GM19023 (cell line): ENCODE measurements at regions not wholly inside any gene's neighbourhood (a gene's known extent, or its start where the extent isn't known, plus 50 kb on each side); places are given as distances from the start of the nearest gene placed in this dataset.
"Not testable (repeated sequence)": the region's sequence is repeated elsewhere in the genome, so short reads cannot be mapped to it uniquely, and the experiment has no call there.

Source experiments
- ATAC-seq: cut with Tn5 transposase; IDR thresholded peaks from one replicate; pipeline ENCODE4 v1.9.1; 2021; ENCODE audit warnings: mild to moderate bottlenecking, moderate library complexity; ENCODE audit not compliant: unreplicated experiment

DNA sequence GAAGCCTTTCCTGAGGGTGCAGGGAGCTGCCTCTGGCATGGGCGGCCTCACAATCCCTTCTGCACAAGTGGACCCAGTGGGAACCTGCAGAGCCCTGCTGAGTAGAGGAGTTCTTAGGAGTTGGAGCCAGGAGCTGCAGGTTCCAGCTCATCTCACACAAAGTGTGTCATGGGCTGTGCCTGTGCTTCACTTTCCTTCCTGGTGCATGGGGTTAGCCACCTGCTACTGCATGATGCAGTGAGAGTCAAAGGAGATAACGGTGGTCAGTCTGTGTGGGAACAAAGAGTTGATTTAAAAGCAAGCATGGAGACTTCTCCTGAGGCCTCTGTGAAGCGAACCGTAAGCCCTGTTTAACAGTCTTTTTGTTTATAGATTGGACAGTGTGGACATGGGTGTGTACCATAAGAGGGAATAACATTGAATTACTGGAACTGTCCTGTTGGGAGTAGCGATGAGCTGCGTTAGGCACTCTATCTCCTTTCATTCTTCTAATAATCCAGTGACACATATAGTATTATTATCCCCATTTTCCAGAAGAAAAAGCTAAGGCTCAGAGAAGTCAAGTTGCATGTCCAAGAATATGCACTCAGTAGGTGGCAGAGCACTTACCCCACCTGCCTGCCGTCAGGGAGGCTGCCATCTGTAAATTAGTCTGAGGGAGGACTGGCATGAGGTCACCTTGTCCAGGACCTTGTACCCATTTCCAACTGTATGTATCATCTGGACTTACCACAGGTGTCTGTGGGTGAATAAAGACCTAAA lies 68.7 kb upstream of the PRR23C start:
- no peak for ATAC-seq

DNA sequence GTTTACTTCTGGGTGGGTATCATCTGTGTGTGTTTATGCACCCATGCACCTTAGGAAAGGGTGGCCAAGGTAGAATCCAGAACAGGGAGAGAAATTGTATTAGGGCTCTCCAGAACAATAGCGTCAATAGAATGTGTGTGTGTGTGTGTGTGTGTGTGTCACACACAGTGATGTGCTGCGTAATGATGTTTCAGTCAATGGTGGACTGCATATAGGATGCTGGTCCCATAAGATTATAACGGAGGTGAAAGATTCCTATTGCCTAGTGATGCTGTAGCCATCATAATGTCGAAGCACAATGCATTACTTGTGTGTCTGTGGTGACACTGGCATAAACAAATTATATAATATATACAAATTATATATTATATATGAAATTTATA lies 69.3 kb upstream of the PRR23C start:
- ATAC-seq = no peak

DNA sequence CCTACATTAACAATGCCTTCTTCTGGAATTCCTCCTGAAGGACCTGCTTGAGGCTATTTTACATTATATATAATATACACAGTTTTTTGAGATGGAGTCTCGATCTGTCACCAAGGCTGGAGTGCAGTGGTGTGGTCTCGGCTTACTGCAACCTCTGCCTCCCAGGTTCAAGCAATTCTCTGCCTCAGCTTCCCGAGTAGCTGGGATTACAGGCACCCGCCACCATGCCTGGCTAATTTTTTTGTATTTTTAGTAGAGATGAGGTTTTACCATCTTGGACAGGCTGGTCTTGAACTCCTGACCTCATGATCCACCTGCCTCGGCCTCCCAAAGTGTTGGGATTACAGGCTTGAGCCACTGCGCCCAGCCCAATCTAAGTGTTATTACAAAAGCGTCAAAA lies 71.9 kb upstream of the PRR23C start:
- not testable (repeated sequence) for ATAC-seq

DNA sequence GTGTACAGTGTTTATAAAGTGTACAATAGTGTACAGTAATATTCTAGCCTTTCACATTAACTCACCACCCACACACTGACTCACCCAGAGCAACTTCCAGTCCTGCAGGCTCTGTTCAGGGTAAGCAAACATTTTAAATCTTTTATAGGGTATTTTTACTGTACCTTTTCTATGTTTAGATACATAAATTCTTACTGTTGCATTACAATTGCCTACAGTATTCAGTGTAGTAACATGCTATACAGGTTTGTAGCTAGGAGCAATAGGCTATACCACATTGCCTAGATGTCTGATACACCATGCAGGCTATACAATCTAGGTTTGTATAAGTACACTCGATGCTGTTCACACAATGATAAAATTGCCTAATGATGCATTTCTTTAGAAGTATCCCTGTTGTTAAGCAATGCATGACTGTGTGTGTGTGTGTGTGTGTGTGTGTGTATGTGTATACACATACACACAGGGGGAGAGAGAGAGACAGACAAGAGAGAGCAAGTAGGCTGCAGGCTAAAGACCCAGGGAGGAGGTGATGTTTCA lies 72.5 kb upstream of the PRR23C start:
- no peak for ATAC-seq

DNA sequence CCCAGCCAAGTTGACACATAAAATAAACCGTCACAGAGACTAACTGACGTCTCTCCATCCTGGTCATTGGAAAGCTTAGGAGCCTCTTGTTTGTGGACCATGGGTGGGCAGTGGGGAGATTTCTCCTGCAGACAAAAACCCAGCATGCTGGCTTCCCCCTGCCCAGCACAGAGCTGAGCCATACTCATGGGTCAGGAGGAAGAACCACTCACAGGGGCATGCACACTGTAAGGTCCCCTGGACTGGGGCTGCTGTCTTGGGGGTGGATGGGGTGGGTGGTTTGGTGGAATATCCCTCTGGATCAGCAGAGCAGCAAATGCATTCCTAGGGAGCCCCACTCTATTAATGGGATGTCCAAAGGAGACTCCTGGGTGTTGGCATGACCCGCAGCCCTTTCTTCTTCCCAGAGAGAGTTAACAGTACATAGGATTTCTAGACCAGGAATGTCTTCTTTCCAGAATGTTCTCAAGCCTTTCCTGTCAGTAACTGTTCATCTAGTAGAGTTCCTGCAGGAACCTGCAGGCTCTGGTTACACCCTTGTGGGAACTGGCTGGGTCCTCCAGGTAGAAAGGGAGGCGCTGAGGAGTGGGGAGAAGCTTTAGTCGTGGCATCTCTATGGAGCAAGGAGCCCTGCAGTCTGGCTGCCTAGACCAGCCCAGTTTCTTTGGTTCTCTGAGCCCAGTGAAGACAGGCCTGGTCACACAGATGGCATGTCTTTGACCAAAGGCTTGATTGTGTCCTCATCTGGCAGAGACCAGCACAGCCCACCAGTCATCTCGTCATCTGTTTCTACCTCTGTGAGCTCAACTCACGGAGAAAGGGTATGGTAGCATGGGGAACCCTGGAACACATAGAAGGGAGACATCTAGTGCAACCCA lies 73.4 kb upstream of the PRR23C start:
- ATAC-seq = no peak

DNA sequence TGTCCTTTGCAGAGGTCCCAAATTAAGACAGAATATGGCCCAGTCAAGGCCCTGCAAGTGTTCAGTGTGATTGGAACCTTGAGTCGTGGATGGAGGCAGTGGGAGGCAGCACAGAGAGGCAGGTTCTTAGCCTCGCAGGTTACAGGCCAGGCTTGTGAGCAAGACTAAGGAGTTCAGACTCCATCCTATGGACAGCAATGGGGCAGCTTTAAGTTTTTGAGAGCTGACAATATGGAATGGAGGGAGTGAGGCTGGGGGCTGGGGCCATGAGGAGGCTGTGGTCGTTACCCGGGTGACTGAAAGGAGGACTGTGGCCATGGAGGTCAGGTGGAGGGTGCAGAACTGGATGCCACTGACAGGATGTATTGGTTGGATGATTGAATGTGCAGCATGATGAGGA lies 74.1 kb upstream of the PRR23C start:
- ATAC-seq = no peak

DNA sequence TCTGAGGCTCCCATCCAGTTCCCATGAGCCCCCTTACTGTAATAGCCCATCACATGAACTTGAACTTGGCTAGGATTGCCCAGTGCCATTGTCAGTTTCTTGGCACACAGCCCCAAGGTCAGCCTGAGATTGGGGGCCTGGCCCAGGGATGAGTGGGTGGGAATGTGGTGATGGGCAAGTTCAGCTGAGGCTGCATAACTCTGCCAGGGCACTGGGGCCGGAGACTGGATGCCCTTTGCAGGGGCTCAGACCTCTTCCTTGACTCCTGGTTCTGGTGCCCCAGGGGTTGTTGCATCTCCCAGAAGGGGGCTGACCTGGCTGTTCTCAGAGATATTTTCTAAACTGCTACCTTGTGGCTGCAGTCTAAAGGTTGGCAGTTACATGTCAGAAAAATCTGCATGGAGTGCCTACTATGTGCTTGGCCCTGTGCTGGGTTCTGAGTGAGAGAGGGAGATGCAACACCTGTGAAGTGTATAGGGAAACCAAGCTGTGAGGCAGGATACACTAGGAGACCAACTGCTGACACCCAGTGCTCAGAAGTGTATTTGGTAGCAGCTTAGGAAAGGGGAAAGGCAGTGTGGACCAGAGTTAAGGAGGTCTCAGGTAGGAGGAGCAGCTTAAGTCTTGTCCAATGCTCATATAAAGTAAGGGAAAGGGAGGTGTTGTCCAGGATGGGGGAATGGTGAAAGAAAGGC lies 74.8 kb upstream of the PRR23C start:
- ATAC-seq = no peak

DNA sequence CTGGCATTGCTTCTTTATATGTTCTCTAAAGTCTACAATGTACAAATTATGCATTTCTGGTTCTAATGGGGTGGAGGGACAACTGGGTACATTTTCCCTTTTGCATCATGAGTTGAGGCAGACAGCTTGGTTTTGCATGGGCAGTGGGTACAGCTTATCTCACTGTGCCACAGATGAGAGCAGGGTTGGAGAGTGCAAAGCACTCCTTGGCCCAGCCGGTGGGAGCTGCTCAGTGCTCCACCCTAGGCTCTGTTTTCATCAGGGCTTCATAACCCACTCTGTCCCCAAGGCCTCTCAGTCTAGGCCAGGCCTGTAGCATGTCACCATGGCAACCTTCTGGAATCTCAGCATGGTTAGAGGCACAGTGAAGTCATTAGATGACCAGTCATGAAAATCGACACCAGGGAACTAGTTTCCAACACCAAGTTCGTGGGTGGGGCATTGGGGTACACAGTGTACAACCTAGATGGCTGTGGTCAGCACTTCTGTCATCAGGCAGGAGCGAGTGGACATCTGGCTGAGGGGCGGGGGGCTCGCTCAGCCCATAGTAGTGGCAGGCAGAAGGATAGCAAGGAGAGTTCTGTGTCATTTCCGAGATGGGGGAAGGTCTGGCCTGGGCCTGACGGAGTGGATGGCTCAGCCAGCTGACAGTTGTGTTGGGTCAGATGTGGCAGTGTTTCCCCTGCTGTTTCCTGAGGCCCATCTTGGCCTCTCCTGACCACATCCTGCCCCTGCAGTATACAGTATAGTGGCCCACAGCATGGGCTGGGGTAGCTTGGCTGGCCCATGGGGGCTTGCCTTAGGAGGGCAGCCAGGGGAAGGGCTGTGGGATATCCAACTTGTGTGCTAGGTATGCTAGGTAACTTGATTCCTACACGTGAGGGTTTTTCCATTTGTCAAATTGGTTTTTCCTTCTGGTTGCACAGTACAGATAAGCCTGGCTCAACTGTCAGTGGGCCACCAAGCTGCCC lies 75.7 kb upstream of the PRR23C start:
- ATAC-seq = no peak

DNA sequence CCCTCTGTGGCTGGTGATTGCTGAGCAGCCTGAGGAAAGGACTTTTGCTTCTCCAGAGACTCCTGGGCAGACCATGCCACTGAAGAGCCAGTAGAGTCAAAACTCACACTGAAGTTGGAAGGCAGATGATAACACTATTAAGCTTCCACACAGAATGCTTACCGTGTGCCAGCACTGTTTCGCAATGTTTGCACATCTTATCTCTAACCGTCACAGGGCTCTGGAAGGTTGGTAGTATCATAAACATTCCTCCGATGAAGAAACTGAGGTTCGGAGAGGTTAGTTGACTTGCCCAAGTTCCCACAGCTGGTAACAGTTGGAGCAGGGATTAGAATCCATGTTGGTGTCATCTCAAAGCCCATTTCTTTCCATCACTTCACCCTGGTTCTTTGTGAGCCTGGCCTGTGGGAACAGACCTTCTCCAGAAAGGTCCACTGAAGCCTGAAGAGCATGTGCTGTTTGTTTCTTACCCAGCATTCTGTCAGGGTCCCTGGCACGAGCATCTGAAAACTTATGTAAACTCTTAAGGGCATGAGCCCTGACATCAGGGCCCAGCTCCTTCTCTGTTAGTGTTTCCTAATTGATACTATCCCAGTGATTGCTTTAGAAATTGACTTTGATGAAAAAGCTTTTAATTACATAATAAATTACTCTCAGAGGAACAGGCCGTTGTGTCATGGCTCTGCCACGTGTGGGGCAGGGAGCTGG lies 77.0 kb upstream of the PRR23C start:
- no peak for ATAC-seq

DNA sequence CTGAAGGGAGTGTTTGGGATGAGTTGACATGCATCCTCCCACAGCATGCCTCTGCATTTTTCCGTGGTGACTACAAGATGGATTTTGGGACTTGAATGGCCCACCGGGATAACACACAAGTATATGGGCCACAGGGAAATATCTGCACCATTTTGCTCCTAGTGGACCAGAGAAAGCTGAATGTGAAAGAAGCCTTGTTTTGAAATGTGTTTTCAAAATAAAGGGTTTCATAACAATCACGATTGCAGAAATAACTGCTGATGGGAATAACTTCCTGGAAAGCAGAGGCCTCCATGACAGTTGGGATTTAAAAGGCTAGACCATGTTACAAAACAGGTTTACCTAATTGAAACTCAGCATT lies 77.5 kb upstream of the PRR23C start:
- ATAC-seq = no peak

DNA sequence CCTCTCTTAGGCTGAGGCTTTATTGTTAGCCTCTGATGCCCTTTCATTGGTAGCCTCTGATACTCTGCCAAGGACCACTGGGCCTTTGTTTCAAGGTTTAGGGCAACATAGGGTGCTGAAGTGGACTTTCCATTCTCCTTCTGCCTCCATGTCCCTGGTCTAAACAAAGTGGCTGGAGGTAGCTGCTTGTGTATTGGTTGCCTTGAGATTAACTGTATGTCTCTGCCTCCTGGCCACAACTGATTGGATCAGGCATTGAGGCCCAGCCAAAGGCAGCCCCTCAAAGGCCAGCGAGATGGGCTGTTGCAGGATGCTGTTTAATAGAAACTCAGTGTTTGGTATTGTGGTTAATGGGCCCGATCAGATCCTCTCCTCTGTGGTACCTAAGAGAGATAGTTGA lies 77.9 kb upstream of the PRR23C start:
- no peak for ATAC-seq

DNA sequence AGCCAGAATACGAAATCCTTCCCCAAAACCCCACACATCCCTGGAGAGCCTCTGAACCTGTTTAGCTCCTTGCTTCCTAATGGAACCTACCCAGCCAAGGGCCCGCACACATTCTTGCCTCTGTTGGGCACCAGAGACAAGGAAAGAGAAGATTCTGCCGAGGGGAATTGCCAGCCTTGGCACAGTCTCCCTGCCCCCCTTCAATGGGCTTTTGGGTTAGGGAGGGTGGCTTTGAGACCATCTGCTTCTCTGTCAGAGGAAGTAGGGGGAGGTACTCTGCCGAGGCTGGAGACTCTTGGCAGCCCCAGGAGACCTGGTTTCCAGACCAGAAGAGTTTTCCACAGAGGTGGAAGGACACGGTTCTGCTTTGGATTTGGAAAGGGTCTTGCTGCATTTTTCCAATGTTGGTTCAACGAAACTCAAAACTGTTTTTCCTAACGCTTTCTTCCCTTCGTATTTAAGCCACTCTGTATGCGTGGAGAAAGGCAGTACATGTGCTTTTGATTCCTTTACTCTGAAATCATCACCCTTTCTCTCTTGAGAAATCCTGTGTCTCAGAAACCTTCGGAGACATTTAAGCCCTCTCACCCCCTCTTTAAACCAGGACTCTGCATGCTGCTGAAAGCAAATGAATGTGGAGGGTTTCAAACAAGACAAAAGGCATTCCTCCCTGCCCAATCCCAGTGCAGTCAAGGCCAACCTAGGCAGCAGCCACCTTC lies 78.8 kb upstream of the PRR23C start:
- no peak for ATAC-seq

DNA sequence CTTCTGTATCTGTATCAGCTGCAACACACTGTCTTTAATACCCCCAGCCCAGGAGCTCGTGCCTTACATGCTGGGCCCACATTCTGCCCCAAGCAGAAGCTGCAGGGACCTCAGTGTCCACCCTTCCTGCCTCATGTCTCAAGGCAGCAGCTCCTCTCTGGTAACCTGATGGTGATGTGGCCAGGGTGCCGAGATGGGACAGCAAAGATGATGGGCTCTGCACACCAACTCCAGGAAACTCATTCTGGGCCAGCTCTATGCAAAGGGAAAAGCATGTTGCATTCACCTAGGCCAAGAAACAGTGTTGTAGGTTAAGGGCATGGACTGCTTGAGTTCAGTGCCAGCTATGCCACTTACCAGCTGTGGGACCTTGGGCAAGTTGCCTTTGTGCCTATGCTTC lies 79.5 kb upstream of the PRR23C start:
- no peak for ATAC-seq

DNA sequence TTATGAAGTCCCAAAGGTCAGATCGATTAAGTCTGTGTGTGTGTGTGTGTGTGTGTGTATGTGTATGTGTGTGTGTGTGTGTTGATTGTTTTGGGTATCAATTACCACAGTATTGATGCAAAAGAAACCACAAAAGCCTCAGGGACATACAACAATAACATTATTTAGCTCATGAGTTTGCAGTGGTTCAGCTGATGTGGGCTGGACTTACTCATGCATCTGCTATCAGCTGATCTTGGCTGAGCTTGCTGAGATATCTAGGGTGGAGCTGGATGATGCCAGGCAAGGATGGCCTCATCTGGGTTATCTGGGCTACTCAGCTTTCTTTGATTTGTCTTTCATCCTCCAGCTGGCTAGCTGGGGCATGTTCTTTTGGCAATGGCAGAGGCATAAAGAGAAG lies 82.4 kb upstream of the PRR23C start:
- no peak for ATAC-seq

DNA sequence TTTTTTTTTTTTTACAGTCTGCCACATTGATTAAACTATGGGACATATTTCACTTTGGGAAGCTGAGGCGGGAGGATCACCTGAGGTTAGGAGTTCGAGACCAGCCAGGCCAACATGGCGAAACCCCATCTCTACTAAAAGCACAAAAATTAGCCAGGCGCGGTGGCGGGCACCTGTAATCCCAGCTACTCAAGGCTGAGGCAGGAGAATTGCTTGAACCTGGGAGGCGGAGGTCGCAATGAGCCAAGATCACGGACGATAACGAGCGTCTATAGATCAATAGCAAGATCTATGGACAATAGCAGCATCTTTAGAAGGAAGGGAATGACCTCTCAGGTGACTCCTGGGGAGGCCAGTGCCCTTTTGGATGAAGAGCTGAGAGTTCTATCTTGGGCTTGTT lies 82.9 kb upstream of the PRR23C start:
- not testable (repeated sequence) for ATAC-seq

DNA sequence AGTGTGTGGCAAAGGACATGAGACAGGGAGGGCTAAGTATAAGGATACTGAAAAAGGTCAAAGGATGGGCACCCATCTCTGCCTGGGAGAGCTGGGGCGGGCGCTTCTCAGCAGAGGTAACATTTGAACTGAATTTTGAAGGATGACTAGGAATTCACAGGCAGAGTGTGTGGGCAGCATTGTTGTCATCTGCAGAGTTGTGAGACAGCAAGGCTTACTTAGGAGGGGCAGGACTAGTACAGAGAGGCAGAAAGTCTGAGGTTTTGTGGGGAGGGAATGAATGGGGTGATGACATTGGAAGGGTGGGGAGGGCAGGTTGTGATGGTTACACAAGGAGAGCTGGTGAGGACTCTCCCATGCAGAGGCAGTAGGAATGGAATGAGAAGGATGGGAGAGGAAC lies 84.1 kb upstream of the PRR23C start:
- ATAC-seq = no peak

DNA sequence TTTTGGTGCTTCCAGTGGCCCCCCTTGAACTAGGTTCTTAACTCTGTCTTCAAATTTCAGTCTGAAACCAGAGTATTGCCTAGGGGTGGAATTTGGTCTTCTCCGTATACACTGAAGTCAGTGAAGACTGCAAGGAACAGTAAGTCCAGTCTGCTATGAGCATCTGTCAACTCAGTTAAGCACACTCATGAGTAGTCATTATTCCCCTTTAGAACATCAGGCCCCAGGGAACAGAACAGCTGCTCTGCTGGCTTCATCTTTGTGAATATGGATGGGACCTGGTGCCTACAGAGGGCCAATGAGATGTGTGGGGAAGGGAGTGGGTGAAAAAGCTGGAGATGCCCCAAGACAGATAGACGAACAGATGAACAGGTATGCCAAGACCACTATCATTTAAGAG lies 85.2 kb upstream of the PRR23C start:
- ATAC-seq = no peak

DNA sequence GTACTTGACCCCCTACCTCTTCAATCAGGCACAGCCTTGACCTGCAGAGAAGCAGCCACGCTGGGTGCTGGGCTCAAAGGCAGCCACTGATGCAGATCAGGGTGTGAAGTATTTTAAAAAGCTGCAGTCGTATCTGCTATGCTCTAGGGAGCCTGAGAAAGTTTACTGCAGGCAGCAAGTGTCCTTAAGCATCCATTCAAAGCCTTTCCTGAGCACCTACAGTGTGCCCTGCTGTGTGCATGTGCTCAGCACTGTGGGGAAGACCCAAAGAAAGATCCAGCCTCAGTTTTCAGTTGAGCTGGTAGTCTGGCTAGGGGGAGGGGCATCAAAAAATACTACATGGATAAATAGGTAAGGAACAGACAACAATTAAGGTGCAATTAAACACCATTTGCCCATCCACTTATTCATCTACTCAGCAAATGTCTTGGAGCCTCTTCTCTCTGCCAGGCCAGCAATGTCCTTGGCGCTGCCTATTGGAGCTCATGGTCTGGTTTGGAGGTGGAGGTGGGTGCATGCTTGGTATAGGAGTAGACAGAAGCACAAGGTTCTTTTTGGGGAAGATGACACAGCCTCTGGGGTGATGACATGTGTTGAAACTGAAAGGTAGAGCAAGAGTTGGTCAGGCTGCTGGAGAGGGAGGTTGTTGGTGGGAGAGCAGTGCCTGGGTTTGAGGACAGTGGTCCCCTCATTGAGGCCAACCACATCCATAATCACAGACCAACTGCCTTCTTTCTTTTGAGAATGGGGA lies 85.9 kb upstream of the PRR23C start:
- ATAC-seq = no peak
